GM23248 (cell line): ENCODE measurements at regions not wholly inside any gene's neighbourhood (a gene's known extent, or its start where the extent isn't known, plus 50 kb on each side); places are given as distances from the start of the nearest gene placed in this dataset.

Source experiments
- EZH2 ChIP-seq: fragments of 200-600 bp; sonication (generic); IDR thresholded peaks from 2 replicates; pipeline ENCODE4 v1.6.1; 2018; ENCODE audit warnings: antibody characterized with exemption, mild to moderate bottlenecking; ENCODE audit not compliant: insufficient read depth, poor library complexity, severe bottlenecking
- EZH2phosphoT487 ChIP-seq: fragments of 200-600 bp; sonication (generic); IDR thresholded peaks from 2 replicates; pipeline ENCODE4 v1.6.1; 2018; ENCODE audit warnings: antibody characterized with exemption, moderate library complexity, mild to moderate bottlenecking, low read depth; ENCODE audit not compliant: insufficient read depth

DNA sequence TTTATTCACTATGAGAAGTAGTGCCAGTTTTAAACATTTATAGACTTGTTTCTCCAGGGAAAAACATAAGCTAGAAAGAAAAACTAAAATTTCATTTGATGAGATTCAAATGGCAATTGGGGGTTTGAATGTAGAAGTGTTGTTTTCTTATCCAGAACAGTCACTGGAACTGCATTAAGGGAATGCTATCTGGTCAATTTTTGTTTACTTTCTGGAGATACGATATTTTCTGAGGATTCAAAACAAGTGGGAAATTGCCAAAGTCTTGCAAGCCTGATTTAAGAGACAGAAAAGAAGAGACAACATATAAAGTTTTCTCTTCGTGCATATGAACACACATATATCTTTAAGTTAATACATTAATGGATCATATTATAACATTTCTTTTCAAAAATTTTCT, 118.4 kb downstream of the NXNL2 start:
- TF ChIP-seq EZH2phosphoT487 (no peak), EZH2 (no peak)
